Transverse colon (tissue), 4 donors: ENCODE measurements at regions not wholly inside any gene's neighbourhood (a gene's known extent, or its start where the extent isn't known, plus 50 kb on each side); places are given as distances from the start of the nearest gene placed in this dataset.

Experiments
- DNase-seq: peaks from one replicate; pipeline ENCODE4 v3.0.0-alpha.2; 2019
- H3K27ac ChIP-seq, 4 donors: fragments of 200-600 bp; sonication (generic); 2 replicates each; pipeline ENCODE4 v1.5.1; 2016 to 2018; ENCODE audit warnings: inconsistent platforms in 4 of 4
- H3K27me3 ChIP-seq: fragments of 200-600 bp; sonication (generic); 2 replicates; pipeline ENCODE4 v1.5.1; 2017; ENCODE audit warnings: inconsistent platforms
- H3K36me3 ChIP-seq, 4 donors: fragments of 200-600 bp; sonication (generic); 2 replicates each; pipeline ENCODE4 v1.5.1; 2017 to 2019; ENCODE audit warnings: inconsistent platforms in 4 of 4
- H3K4me1 ChIP-seq, 4 donors: fragments of 200-600 bp; sonication (generic); 2 replicates each; pipeline ENCODE4 v1.5.1; 2017 to 2020; ENCODE audit warnings: inconsistent platforms in 4 of 4
- H3K4me3 ChIP-seq, 4 donors: fragments of 200-600 bp; sonication (generic); 1 replicate in 1 of 4; 2 replicates in 3 of 4; pipeline versions ENCODE4 v1.5.1 to v1.6.1; 2017 to 2019; ENCODE audit warnings: inconsistent platforms in 4 of 4
- H3K9me3 ChIP-seq, 2 donors: fragments of 200-600 bp; sonication (generic); 2 replicates each; pipeline ENCODE4 v1.5.1; 2017 to 2019; ENCODE audit warnings: inconsistent platforms in 2 of 2
- EP300 ChIP-seq: sonication (generic); formaldehyde crosslinking; IDR thresholded peaks from one replicate; pipeline ENCODE4 v1.6.1; 2017; ENCODE audit warnings: antibody characterized with exemption, low read depth
- POLR2A ChIP-seq: fragments of 450-650 bp; IDR thresholded peaks from one replicate; pipeline ENCODE4 v1.6.1; 2016; ENCODE audit warnings: antibody characterized with exemption, mild to moderate bottlenecking, moderate library complexity
- POLR2AphosphoS5 ChIP-seq, 3 donors: sonication (generic); formaldehyde crosslinking; IDR thresholded peaks; one replicate each; pipeline ENCODE4 v1.6.1; 2016; ENCODE audit warnings: antibody characterized with exemption in 3 of 3
- WGBS, 2 donors: methylation state at CpG; one replicate each; pipeline ENCODE4 v1.1.5; 2018; ENCODE audit warnings: low coverage in 1 of 2; 5-methylcytosine and 5-hydroxymethylcytosine counted together
- in situ Hi-C, 4 donors: fragments of 200-750 bp; cut with MboI; loops; one replicate each; pipeline versions ENCODE4 v1.15.0 to v1.15.1; 2017; ENCODE audit warnings: low sequenced_read_pairs in 3 of 4, low pct_ligation_motif_present in 1 of 4, low pct_unique_long_range_greater_than_20kb in 1 of 4
- intact Hi-C: fragments of 100-400 bp; cut with DNase I; formaldehyde crosslinking; loops from one replicate; pipeline ENCODE4 v1.15.1; 2023; ENCODE audit warnings: low total_unique reads
- TF ChIP-seq, protein P1 (sequence below), 5 experiments: fragments of 200-600 bp in 3 of 5; fragments of 450-650 bp in 2 of 5; sonication (generic) in 3 of 5; IDR thresholded peaks; 1 replicate in 2 of 5; 2 replicates in 3 of 5; pipeline ENCODE4 v1.5.1; 2016 to 2017; ENCODE audit warnings: antibody characterized with exemption in 5 of 5, inconsistent platforms in 3 of 5, mild to moderate bottlenecking in 2 of 5, moderate library complexity in 1 of 5

DNA sequence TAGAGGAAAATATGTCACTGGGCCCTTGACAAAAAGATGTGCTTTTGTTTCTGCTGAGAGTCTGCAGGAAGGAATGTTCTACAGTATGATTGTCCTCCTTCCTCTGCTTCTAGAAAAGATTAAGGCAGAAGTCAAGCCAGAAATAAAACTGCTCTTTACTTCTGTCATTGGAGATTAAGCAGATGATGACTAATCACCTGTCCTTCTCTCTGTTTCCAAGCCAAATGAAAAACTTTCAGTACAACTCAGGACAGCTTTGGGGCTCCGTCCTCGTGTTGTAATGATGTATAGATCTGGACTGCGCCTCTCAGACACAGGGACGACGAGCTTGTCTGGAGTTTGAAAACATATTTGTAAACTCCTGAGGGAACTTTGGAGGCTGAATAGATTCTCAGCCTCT, 159.3 kb downstream of the DYRK2 start:
- Histone ChIP-seq H3K27me3 (no peaks in the 10 kb centered on the region), H3K27ac (peak overlapping the region; percentile 29 to 70 (median 66)), H3K4me3 (no peak overlapping the region), H3K36me3 (no peaks in the 10 kb centered on the region), H3K9me3 (no peaks in the 10 kb centered on the region), H3K4me1 (peaks cover 0 to 12% (median 1%) of the 10 kb centered on the region in 4 donors)
- DNase-seq: no peak
- in situ Hi-C loops: no loop called here
- intact Hi-C loops: no loop called here
- WGBS, 2 donors: 78% methylated on average over 5 of the region's 5 CpGs; no CpG with 5 or more reads in 1 of the 2 donors
- no peak for TF ChIP-seq EP300
- no peak for TF ChIP-seq POLR2A
- TF ChIP-seq, protein P1, sequence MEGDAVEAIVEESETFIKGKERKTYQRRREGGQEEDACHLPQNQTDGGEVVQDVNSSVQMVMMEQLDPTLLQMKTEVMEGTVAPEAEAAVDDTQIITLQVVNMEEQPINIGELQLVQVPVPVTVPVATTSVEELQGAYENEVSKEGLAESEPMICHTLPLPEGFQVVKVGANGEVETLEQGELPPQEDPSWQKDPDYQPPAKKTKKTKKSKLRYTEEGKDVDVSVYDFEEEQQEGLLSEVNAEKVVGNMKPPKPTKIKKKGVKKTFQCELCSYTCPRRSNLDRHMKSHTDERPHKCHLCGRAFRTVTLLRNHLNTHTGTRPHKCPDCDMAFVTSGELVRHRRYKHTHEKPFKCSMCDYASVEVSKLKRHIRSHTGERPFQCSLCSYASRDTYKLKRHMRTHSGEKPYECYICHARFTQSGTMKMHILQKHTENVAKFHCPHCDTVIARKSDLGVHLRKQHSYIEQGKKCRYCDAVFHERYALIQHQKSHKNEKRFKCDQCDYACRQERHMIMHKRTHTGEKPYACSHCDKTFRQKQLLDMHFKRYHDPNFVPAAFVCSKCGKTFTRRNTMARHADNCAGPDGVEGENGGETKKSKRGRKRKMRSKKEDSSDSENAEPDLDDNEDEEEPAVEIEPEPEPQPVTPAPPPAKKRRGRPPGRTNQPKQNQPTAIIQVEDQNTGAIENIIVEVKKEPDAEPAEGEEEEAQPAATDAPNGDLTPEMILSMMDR (IDR thresholded peaks at IDR 0.05): no peak
- peak; percentile 40 to 78 (median 48) for TF ChIP-seq POLR2AphosphoS5 (IDR thresholded peaks at IDR 0.05)

DNA sequence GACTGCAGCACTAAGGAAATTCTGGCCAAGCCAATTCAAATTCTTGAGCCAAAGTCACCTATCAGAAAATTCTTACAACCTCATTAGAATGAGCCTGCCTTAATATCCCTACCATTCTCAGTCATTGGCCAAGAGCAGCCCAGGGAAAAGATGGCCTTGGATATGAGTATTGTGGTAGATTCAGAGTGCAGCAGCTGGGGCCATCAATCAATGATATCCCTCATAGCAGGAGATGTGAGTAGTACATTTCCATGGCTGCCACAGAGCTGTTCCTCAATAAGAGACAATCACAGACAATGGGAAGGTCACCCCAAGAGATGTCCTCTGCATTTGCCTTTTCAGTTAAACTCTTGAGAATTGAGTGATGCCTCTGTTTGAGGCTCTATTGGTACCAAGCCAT, 161.6 kb downstream of the DYRK2 start:
- no peak for TF ChIP-seq EP300
- no peak for TF ChIP-seq POLR2A
- TF ChIP-seq, protein P1 (IDR thresholded peaks at IDR 0.05): no peak
- no peak for TF ChIP-seq POLR2AphosphoS5 (IDR thresholded peaks at IDR 0.05)
- no peak overlapping the region for H3K27ac ChIP-seq
- in situ Hi-C loops: no loop called here

DNA sequence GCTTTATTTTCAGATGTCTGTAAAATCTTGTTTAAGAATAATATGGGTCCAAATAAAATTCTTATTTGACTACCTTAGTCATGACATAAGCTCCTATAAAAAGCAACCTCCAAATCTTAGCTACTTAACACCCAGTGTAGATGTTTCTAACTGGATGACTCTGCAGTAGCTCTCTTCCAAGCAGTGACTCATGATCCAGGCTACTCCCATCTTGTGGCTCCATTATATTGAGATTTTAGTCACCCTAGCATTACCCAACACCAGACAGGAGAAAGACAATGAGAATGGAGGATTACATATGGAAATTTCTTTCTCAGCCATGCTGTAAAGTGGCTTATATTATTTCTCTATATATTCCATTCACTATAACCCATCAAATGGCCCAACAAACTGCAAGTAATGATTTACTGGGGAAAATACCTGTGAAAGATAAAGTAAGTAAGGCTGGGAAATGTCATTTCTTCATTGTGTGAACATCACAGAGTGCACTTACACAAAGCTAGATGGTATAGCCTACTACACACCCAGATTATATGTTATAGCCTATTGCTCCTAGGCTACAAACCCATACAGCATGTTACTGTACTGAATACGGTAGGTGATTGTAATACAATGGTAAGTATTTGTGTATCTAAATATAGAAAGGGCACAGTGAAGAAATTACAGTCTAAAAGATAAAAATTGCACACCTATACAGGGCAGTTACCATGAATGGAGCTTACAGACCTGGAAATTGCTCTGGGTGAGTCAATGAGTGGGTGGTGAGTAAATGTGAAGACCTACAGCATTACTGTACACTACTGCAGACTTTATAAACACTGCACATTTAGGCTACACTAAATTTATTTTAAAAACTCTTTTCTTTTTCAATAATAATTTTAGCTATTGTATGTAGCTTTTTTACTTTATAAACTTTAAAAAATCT, 163.2 kb downstream of the DYRK2 start:
- Histone ChIP-seq H3K9me3 (peaks cover 12 to 14% of the 10 kb centered on the region in 2 donors), H3K4me3 (no peak overlapping the region), H3K27ac (no peak overlapping the region), H3K27me3 (no peaks in the 10 kb centered on the region), H3K4me1 (peaks cover 0 to 12% (median 1%) of the 10 kb centered on the region in 4 donors), H3K36me3 (no peaks in the 10 kb centered on the region)
- no peak for DNase-seq
- WGBS, 2 donors: 82 to 85% methylated on average over 1 of the region's 1 CpG
- in situ Hi-C loops (no loop called here), intact Hi-C loops (no loop called here)
- TF ChIP-seq EP300 (no peak), POLR2A (no peak), POLR2AphosphoS5 (IDR thresholded peaks at IDR 0.05) (no peak)

More for the DNA sequence above, 161.6 kb downstream of the DYRK2 start:
- Histone ChIP-seq H3K36me3 (no peaks in the 10 kb centered on the region), H3K4me3 (no peak overlapping the region), H3K9me3 (no peaks in the 10 kb centered on the region), H3K27me3 (no peaks in the 10 kb centered on the region), H3K4me1 (peaks cover 0 to 12% (median 1%) of the 10 kb centered on the region in 4 donors)
- DNase-seq: no peak
- intact Hi-C loops: no loop called here

DNA sequence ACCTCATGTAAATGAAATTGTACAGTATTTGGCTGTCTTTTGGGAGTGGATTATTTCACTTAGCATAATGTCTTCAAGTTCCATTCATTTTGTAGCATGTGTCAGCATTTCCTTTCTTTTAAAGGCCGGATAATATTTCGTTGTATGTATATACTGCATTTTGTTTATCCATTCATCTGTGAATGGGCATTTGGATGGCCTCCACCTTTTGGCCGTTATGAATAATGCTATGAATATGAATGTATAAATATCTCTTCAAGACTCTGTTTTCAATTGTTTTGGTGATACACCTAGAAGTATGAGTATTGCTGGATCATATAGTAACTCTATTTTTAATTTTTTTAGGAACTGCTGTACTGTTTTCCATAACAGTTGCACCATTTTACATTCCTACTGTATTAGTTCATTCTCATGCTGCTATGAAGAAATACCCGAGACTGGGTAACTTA, 164.9 kb downstream of the DYRK2 start:
- WGBS, 2 donors: 64 to 97% methylated on average over 4 of the region's 4 CpGs
- TF ChIP-seq EP300: no peak
- no peak for TF ChIP-seq POLR2AphosphoS5 (IDR thresholded peaks at IDR 0.05)
- no peak for TF ChIP-seq POLR2A
- TF ChIP-seq, protein P1 (IDR thresholded peaks at IDR 0.05): no peak
- intact Hi-C loops: no loop called here
- Histone ChIP-seq H3K4me1 (peaks cover 0 to 5% (median 2%) of the 10 kb centered on the region in 4 donors), H3K27ac (no peak overlapping the region), H3K9me3 (peaks cover 15 to 17% of the 10 kb centered on the region in 2 donors), H3K4me3 (no peak overlapping the region), H3K27me3 (no peaks in the 10 kb centered on the region), H3K36me3 (no peaks in the 10 kb centered on the region)
- in situ Hi-C loops: no loop called here
- DNase-seq: no peak
